Loucy (cell line): ENCODE measurements at regions not wholly inside any gene's neighbourhood (a gene's known extent, or its start where the extent isn't known, plus 50 kb on each side); places are given as distances from the start of the nearest gene placed in this dataset.

Source experiments
- H2AFZ ChIP-seq: fragments of 200-600 bp; sonication (generic); 2 replicates; pipeline ENCODE4 v1.6.0; 2016; ENCODE audit warnings: antibody characterized with exemption, mild to moderate bottlenecking, low read length, moderate library complexity
- H3F3A ChIP-seq: fragments of 200-600 bp; 2 replicates; pipeline ENCODE4 v1.6.0; 2016; ENCODE audit warnings: antibody characterized with exemption, low read depth, mild to moderate bottlenecking
- H3K27me3 ChIP-seq: fragments of 200-600 bp; sonication (generic); 2 replicates; pipeline ENCODE4 v1.6.1; 2014; ENCODE audit warnings: low read length, mild to moderate bottlenecking; ENCODE audit not compliant: insufficient read depth, poor library complexity, severe bottlenecking
- H3K36me3 ChIP-seq: fragments of 200-600 bp; sonication (generic); 2 replicates; pipeline ENCODE4 v1.6.1; 2016; ENCODE audit warnings: low read length; ENCODE audit not compliant: insufficient read depth
- H3K4me1 ChIP-seq: fragments of 200-600 bp; sonication (generic); 2 replicates; pipeline ENCODE4 v1.5.1; 2014; ENCODE audit warnings: low read length, mild to moderate bottlenecking; ENCODE audit not compliant: insufficient read depth, poor library complexity, severe bottlenecking
- H3K4me2 ChIP-seq: fragments of 200-600 bp; sonication (generic); 2 replicates; pipeline ENCODE4 v1.6.0; 2014; ENCODE audit warnings: antibody characterized with exemption, low read length, low read depth, mild to moderate bottlenecking; ENCODE audit not compliant: poor library complexity, severe bottlenecking
- H3K4me3 ChIP-seq: fragments of 200-600 bp; sonication (generic); 2 replicates; pipeline ENCODE4 v1.5.1; 2014; ENCODE audit warnings: low read length, mild to moderate bottlenecking, mixed read lengths; ENCODE audit not compliant: poor library complexity, severe bottlenecking
- H3K79me2 ChIP-seq: fragments of 200-600 bp; sonication (generic); 2 replicates; pipeline ENCODE4 v1.6.1; 2014; ENCODE audit warnings: low read length; ENCODE audit not compliant: insufficient read depth
- H3K9ac ChIP-seq: fragments of 200-600 bp; sonication (generic); 2 replicates; pipeline ENCODE4 v1.6.0; 2014; ENCODE audit warnings: mild to moderate bottlenecking, low read depth, low read length, moderate library complexity; ENCODE audit not compliant: poor library complexity, severe bottlenecking
- H3K9me2 ChIP-seq: fragments of 200-600 bp; sonication (generic); replicated peaks from 2 replicates; pipeline ENCODE4 v1.6.1; 2016; ENCODE audit warnings: low read depth, low read length, mixed read lengths
- H3K9me3 ChIP-seq: fragments of 200-600 bp; sonication (generic); 2 replicates; pipeline ENCODE4 v1.6.1; 2014; ENCODE audit warnings: mild to moderate bottlenecking, antibody characterized with exemption, low read length, low read depth; ENCODE audit not compliant: insufficient read depth
- H4K20me1 ChIP-seq: fragments of 200-600 bp; sonication (generic); 2 replicates; pipeline ENCODE4 v1.6.0; 2014; ENCODE audit warnings: antibody characterized with exemption, low read length, mild to moderate bottlenecking; ENCODE audit not compliant: insufficient read depth, poor library complexity, severe bottlenecking
- EZH2phosphoT487 ChIP-seq: fragments of 200-600 bp; IDR thresholded peaks from 2 replicates; pipeline ENCODE4 v1.6.1; 2018; ENCODE audit warnings: antibody characterized with exemption, mild to moderate bottlenecking, moderate library complexity, borderline replicate concordance
- TF ChIP-seq, protein P1 (sequence below): fragments of 200-600 bp; sonication (generic); conservative IDR thresholded peaks from 2 replicates; pipeline ENCODE4 v1.5.1; 2014; ENCODE audit warnings: mild to moderate bottlenecking, antibody characterized with exemption, low read length

DNA sequence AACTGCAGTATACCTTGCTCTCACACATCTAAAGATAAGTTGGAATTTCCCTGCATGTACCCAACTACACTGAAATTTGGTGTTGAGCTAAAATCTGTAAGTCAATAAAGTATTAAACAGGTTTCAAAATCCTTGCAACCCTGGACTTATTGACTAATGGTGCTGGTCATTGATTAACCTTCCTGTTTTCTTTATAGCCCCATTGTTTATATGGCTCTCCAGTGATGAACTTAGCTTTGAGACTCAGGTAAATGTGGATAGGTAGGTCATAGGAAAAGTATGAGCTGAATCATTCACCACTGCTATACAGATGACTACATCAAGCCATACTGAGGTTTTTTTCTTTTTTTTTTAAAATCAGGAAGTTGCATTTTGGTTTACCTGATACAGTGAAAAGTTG lies 132.7 kb downstream of the FAT3 start:
- Histone ChIP-seq H3K4me2 (no peak overlapping the region), H3K27me3 (no peaks in the 10 kb centered on the region), H2AFZ (no peak overlapping the region), H3K9me2 (no peaks in the 10 kb centered on the region), H3F3A (no peaks in the 10 kb centered on the region), H3K79me2 (no peaks in the 10 kb centered on the region), H4K20me1 (no peaks in the 10 kb centered on the region), H3K36me3 (no peaks in the 10 kb centered on the region), H3K9me3 (no peaks in the 10 kb centered on the region), H3K4me1 (no peaks in the 10 kb centered on the region), H3K4me3 (no peak overlapping the region), H3K9ac (no peak overlapping the region)
- TF ChIP-seq, protein P1, sequence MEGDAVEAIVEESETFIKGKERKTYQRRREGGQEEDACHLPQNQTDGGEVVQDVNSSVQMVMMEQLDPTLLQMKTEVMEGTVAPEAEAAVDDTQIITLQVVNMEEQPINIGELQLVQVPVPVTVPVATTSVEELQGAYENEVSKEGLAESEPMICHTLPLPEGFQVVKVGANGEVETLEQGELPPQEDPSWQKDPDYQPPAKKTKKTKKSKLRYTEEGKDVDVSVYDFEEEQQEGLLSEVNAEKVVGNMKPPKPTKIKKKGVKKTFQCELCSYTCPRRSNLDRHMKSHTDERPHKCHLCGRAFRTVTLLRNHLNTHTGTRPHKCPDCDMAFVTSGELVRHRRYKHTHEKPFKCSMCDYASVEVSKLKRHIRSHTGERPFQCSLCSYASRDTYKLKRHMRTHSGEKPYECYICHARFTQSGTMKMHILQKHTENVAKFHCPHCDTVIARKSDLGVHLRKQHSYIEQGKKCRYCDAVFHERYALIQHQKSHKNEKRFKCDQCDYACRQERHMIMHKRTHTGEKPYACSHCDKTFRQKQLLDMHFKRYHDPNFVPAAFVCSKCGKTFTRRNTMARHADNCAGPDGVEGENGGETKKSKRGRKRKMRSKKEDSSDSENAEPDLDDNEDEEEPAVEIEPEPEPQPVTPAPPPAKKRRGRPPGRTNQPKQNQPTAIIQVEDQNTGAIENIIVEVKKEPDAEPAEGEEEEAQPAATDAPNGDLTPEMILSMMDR = no peak
- TF ChIP-seq EZH2phosphoT487 = no peak

DNA sequence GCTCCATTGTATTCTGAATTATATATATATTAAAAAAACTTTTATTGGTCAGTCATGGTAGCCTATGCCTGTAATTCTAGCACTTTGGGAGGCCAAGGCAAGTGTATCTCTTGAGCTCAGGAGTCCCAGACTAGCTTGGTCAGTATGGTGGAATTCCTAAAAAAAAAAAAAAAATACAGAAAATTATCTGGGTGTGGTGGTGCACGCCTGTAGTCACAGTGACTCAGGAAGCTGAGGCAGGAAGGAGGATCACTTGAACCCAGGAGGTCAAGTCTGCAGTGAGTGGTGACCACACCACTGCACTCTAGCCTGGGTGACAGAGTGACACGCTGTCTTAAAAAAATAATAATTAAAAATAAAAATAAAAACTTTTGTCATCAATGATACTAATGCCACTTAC lies 133.2 kb downstream of the FAT3 start:
- H3K9me3 ChIP-seq = no peaks in the 10 kb centered on the region
- no peak overlapping the region for H2AFZ ChIP-seq
- H3F3A ChIP-seq = no peaks in the 10 kb centered on the region
- H3K4me2 ChIP-seq = no peak overlapping the region
- H3K9ac ChIP-seq = no peak overlapping the region
- no peaks in the 10 kb centered on the region for H3K27me3 ChIP-seq
- H3K4me1 ChIP-seq = no peaks in the 10 kb centered on the region
- H4K20me1 ChIP-seq = no peaks in the 10 kb centered on the region
- no peak for TF ChIP-seq EZH2phosphoT487
- TF ChIP-seq, protein P1 = no peak
- H3K79me2 ChIP-seq = no peaks in the 10 kb centered on the region
- no peaks in the 10 kb centered on the region for H3K9me2 ChIP-seq
- no peak overlapping the region for H3K4me3 ChIP-seq
- no peaks in the 10 kb centered on the region for H3K36me3 ChIP-seq

DNA sequence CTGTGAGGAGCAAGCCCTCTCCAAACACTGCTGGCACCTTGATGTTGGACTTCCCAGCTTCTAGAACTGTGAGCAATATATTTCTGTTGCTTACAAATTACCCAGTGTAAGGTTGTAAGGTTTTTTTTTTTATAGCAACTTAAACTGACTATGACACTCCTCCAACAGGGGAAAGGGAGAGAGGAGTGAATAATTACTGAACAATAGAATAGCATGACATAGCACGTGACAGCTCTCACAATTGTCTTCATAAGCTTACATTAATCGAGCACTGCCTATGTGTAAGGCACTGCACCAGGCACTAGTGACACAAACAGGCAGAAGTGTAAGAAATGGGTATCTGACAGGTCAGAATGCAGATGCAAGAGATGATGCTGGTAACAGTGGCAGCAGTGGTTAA lies 136.9 kb downstream of the FAT3 start:
- H3K27me3 ChIP-seq = no peaks in the 10 kb centered on the region
- no peak overlapping the region for H3K4me3 ChIP-seq
- no peaks in the 10 kb centered on the region for H3K9me2 ChIP-seq
- no peak overlapping the region for H3K4me2 ChIP-seq
- no peaks in the 10 kb centered on the region for H3K36me3 ChIP-seq
- no peaks in the 10 kb centered on the region for H4K20me1 ChIP-seq
- no peak overlapping the region for H3K9ac ChIP-seq
- H3K4me1 ChIP-seq = no peaks in the 10 kb centered on the region
- no peaks in the 10 kb centered on the region for H3K79me2 ChIP-seq
- TF ChIP-seq, protein P1 = no peak
- TF ChIP-seq EZH2phosphoT487 = no peak
- H3K9me3 ChIP-seq = no peaks in the 10 kb centered on the region
- no peaks in the 10 kb centered on the region for H3F3A ChIP-seq
- H2AFZ ChIP-seq = no peak overlapping the region
